CD4-positive, alpha-beta T cell treated with Interleukin-10 for 1 hour (primary cell): ENCODE measurements at regions not wholly inside any gene's neighbourhood (a gene's known extent, or its start where the extent isn't known, plus 50 kb on each side); places are given as distances from the start of the nearest gene placed in this dataset.

ENCODE experiments used
- DNase-seq: peaks from one replicate; pipeline ENCODE4 v3.0.0-alpha.2; 2020

DNA sequence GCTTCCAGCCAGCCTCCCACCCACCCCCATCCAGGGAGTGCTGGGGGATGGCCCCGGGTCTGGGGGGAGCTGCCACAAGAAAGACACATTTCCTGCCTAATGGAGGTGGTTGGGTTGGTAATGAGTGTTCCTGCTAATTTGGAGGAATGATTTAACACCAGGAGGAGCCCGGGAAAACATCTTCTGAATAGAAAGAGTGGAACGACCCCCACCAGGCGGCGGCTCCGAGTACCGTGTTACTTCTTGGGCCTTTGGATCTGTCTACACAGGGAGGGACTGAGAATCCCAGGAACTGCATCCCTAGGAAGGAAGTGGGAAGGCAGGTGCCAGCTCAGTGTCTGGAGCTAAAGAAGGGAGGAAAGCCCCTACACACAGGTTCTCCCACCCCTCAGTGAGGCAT is 64.6 kb downstream of the TSPAN17 start:
- DNase-seq = no peak

- DNase-seq = no peak
Measured at GRCh38 chr5:176712546-176713304, 65.4 kb downstream of the TSPAN17 start.

- DNase-seq = no peak
Measured at GRCh38 chr5:176713409-176713808, 66.1 kb downstream of the TSPAN17 start.

GRCh38 chr5:176714067-176714466 is 66.8 kb downstream of the TSPAN17 start:
- DNase-seq = no peak

GRCh38 chr5:176716320-176716719 is 69.0 kb downstream of the TSPAN17 start:
- no peak for DNase-seq

- no peak for DNase-seq
Measured at GRCh38 chr5:176719113-176719739, 71.9 kb downstream of the TSPAN17 start.

GRCh38 chr5:176721509-176721908 is 74.2 kb downstream of the TSPAN17 start:
- no peak for DNase-seq

DNA sequence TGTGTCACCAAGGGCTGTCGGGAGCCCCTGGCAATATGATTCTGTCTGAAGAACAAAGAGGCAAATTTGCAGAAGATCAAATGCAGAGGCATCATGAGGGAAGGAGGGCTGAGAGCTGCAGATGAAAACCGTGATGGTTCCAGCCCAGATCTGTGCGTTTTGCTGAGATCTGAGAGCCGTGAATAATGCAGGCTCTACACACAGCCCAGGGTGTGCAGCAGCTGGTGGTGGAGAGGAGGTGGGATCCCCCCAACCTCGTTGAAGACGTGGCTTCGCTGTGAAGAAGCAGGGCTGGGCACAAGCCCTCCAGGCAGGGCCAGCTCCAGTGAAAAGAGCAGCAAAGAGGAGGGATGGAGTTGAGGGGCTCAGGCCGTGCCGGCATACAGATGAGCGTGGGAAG is 75.5 kb downstream of the TSPAN17 start:
- no peak for DNase-seq

- DNase-seq = peak; percentile 10
Measured at GRCh38 chr5:176723440-176723839, 76.2 kb downstream of the TSPAN17 start.

DNA sequence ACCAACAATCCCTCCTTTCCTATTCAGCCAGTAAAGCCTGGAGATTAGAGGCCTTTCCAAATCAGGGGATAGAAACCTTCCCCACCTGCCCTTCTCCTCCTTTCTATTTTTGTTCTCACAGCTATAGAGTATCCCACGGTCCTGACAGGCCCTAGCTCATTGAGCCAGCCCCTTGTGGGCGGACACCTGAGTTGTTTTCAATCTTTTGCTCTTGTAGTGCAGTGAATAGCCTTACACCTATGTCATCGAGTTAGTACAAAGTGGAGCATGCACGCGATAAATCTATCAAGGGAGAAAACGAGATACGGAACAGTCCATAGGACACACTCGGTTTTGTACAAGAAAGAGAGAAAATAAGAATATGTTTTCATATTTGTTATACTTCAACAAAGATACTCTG is 77.2 kb downstream of the TSPAN17 start:
- no peak for DNase-seq

DNA sequence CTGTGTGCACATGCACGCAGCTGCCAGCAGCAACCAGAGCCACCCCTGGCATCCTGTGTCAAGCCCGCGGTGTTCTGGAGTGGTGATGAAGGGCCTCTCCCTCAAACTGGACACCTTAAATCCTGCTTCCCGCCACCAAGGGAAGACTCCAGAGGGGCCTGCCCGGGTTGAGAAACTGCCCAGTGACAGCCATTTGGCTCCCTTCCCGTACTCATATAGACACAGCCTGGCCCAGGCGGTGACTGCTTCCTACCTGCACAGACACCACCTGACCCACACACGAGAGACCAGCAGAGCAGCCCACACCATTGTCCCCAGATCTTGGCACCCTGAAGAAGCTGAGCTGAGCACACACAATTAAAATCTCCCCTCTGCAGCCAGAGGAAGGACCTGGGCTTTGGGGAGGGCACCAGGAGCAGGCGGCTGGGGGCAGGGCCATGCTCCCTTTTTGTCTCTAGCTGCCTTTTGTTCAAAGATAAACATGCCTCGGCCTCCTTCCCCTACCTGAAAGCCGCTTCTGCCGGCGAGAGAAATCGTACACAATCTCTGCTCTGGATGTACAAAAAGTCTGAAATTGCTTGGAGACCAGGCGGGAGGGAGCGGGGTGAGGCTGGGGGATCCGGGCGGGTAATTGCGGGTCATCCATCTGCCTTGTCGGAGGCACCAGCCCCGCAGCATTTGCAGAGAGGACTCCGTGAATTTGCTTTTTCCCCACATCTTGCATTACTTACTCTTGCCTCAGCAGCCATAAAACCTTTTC is 78.4 kb downstream of the TSPAN17 start:
- no peak for DNase-seq

- peak; percentile 9 for DNase-seq
Measured at GRCh38 chr5:176726746-176727527, 79.7 kb downstream of the TSPAN17 start.

- no peak for DNase-seq
Measured at GRCh38 chr5:176727528-176727900, 80.2 kb downstream of the TSPAN17 start.

GRCh38 chr5:176727983-176728675 is 80.8 kb downstream of the TSPAN17 start:
- DNase-seq = no peak

DNA sequence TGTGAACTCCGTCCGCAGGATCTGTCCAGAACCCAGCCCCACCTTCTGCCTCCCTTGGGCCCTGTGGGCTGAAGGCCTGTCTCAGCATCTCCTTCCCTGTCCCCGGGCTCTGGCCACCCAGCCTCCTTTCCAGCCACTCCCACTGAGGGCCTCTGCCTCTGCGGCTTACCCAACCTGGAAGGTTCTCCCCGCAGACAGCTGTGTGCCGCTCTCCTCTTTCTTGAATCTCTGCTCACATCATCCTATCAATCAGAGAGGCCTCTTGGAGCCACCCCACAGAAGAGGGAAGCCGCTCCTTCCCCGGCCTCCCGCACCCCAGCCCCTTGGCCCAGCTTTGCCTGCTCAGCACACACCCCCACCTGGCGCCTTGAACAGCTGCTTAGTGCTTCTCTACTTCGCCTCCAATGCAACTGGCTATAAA is 81.5 kb upstream of the UNC5A start:
- no peak for DNase-seq

GRCh38 chr5:176730815-176731475 is 79.4 kb upstream of the UNC5A start:
- DNase-seq = no peak

DNA sequence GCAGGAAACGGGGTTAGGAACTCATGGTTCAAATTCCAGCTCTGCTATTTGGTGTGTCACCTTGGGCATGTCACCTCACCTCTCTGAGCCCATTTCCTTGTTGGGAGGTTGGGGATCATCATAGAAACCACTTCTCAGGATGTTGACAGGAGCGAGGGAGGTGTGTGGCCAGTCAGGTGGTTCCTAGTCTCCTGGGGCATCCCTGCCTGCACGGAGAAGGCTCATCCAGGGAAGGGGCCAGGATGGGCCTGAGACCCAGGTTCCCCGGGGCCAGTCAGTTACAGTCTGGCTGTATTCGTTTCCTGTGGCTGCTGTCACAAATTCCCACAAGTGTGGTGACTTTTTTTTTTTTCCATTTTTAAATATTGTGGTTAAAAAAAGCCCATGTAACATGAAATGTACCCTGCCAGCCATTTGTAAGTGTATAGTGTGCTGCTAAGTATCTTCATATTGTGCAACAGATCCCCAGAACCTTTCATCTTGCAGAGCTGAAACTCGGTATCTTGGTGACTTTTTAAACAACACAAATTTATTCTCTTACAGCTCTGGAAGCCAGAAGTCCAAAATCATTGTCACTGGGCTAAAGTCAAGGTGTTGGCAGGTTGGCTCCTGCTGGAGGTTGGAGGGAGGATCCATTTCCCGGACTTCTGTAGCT is 78.7 kb upstream of the UNC5A start:
- no peak for DNase-seq

- no peak for DNase-seq
Measured at GRCh38 chr5:176732306-176732705, 78.1 kb upstream of the UNC5A start.

DNA sequence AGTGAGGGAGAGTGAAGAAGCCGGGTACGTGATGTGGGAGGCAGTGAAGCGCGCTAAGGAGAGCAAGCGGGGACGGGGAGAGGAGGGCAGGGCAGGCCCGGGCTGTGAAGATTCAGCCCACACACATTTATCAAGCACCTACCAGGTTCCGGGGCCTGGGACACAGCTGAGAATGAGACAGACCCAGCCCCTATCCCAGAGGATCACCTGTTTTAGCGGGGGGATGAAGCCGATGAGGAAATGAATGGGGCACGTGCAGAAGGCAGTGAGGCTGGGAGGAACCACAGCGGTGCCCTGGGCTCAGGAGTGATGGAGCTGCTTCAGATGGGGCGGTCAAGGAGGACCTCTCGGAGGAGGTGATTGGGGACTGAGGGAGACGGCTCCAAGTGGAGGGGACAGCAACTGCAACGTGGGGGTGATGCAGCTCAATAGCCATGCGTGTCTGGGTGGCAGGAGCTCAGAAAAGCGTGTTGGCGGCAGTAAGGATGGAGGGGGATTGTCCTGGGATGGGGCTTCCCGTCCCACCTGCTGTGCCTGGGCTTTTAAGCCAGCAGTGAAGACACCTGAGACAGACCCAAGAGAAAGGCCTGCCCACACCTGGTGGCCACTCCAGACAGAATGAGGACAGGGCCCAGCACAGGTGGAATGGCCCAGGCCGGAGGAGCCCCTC is 77.5 kb upstream of the UNC5A start:
- no peak for DNase-seq

GRCh38 chr5:176733406-176734262 is 76.7 kb upstream of the UNC5A start:
- no peak for DNase-seq
